Hematopoietic multipotent progenitor cell treated with erythropoietin and hydrocortisone succinate and interleukin-3 and kit ligand, for 4 days (in vitro differentiated cells): ENCODE measurements at regions not wholly inside any gene's neighbourhood (a gene's known extent, or its start where the extent isn't known, plus 50 kb on each side); places are given as distances from the start of the nearest gene placed in this dataset.

Experiments
- DNase-seq: peaks from one replicate; pipeline ENCODE4 v3.0.0-alpha.2; 2015

- DNase-seq: peak; percentile 16
Observed at GRCh38 chr1:91575909-91576519, 75.4 kb downstream of the CDC7 start.

- no peak for DNase-seq
Observed at GRCh38 chr1:91578320-91579109, 77.9 kb downstream of the CDC7 start.

DNA sequence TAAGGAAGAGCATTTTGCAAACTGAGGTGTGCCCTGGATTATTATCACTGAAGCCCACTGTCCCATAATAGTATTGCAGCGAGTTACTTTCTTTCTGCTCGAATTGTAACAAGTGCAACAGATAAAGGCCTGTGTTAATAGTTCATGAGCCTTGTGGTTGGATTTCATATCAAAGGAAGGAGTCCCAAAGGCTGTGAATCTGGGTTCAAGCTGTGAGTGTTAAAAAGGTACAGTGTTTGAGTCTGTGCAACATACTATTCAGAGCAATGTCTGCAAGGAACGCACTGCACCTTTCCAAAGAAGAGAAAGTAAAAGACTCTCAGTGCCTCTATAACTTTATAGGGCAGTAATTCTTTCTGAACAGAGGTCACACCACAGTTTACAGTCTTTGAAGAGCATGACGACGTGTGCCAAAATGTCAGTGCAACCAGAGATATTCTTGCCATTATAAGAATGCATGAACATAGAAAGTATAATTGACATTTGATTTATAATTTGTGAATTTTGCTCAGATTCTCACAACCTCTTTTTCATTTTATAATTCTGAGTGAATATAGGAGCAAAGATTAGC, 79.1 kb downstream of the CDC7 start:
- no peak for DNase-seq

GRCh38 chr1:91582431-91582921, 81.8 kb downstream of the CDC7 start:
- DNase-seq: no peak

DNA sequence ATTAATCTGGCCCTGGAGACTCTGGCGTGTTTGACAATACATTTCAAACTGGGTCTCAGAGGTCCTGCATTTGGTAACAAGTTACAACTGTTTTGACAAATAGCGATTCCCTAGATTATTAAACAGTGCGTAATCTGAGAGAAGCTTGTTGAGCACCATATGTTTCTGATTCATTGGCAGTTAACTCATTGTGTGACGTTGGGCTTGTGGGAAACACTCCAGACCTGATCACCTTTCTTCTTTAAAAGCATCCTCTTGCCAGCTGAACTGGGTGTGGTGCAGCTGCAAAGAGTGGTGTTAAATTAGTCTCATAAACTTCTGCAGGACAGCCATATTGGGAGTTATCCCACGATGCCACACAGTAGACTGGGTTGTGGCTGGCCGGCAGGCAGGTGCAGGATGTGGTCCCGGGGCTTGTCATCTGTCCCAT, 82.7 kb downstream of the CDC7 start:
- DNase-seq: no peak

DNA sequence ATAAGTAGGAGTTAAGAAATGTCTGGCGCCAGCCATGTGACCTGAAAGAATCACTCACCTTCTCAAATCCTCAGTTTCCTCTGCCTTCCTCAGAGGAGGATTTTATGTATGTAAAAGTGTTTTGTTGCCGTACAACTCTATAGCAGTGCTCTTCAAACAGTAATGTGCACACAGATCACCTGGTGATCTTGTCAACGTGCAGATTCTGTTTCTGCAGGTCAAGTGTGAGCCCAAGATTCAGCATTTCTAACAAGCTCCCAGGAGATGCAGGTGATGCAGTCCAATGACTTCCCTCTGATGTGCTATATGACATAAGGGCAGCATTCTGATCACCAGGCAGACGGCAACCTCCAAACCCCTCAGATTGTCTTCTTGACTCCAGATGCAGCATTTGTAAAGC, 83.7 kb downstream of the CDC7 start:
- no peak for DNase-seq

GRCh38 chr1:91584878-91585277, 84.2 kb downstream of the CDC7 start:
- no peak for DNase-seq

DNA sequence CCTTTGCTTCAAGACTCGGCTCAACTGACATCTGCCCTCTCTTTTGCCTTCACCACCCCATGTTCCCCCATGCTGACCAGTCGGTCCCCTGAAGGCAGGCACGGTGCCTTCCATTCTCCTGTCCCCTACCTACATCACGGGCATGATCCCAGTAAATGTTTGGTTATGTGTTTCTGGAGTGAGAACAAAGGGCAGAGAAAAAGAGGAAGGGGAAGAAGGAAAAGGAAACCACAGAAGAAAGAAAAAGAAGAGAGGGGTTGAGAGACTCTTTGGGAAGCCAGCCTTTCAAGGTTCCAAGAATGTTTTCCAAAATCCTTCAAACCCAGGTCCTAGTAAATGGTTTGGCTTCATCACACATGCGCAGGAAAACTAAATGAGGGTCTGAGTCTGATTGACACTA, 84.9 kb downstream of the CDC7 start:
- DNase-seq: no peak

GRCh38 chr1:91585982-91586381, 85.3 kb downstream of the CDC7 start:
- DNase-seq: no peak

GRCh38 chr1:91589437-91589836, 88.8 kb downstream of the CDC7 start:
- DNase-seq: no peak

DNA sequence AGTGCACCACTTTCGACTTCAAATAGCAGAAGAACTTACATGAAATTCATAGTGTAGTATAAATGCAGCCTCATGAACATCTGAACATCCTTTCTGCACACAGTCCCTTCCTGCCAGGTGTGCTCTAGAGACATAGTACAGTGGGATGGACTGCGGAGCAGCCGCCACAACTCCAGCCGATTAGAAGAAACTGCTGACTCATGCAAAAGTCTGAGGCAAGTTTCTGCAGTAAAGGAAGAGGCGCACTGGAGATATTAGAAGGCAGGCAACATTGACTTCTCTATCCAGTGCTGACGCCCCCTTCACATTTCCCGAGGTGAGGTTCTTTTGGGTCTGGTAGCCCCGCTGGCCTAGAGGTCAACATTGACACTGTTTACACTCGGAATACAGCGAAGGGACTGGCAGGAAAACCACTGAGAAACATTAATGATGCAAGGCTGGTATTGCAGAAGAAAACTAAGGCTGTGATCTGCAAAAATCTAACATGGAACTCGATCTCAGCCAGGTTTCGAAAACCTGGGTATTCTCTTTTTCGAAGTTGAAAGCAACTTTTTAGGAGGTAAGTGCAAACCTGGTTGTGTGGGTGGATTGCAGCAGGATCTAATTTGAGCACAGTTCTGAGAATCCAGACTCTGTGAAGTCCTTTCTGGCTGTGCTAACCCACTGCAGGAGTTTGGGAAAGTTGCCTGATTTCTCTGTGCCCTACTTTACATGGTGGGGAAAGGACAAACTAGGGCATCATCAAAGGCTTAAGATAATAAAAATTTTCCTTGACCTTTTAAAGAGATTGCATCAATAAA, 90.7 kb downstream of the CDC7 start:
- DNase-seq: peak; percentile 76

DNA sequence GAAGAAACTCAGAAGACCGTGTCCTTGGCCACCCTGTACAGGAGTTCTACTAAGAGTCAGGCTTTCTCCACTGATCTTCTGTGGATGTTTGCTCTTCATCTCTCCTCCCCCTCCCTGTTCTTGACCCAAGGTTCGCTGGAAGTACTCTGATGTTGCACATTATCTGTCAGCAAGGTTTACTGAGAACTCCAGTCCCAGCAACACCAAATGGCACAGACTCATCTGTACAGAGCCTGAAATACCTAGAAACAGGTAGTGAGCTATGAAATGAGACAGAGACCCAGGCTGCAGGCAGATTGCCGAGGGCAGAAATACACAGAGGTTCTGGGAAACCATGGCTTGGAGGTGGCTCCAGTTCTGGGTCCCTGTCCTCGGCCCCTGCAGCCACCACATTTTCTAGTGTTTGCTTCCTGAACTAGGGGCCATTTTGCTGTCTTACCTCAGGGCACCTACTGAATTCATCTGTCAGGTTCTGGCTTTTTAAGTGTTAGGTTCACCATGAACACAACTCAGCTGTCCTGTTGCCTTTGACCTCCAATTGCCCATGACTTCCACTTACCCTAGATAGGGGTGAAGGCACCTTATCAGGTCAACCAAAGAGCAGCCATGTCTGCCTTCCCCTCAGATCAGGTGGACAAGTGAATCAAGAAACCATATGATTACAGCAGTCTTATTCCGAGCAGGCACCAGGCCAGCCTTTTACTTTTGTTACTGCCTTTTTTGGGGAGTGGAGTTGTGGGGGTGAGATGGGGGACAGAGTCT, 92.2 kb downstream of the CDC7 start:
- no peak for DNase-seq

DNA sequence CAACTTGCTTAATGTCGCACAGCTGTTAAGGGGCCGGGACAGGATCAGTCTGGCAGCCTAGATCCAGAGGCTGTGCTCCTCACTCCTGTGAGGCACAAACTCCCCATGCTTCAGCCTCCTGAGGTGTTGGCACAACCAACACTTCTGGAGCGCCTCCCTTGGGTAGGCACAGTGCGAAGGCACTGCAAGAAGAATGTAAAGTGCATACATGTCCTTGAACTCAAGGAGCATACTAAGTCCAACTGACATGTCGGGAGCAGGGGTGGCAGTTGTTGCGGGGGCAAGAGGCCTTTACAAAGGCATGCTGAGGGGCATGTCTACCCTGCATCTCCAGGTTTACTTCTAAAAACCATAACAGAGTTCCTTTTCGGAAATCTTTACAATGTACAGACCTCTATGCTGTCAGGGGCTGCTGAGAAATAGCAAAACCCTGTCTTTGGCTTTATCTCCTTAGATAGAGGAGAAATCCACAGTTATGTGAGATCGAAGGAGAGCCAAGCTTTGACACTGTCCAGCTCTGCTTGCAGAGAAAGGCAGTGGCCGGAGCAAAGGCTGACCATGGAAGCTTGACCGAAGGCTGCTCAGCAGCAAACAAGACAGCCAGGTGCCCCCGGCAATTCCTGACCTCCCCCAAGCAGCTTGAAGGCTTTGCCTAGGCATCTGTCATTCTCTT, 93.9 kb downstream of the CDC7 start:
- DNase-seq: no peak

DNA sequence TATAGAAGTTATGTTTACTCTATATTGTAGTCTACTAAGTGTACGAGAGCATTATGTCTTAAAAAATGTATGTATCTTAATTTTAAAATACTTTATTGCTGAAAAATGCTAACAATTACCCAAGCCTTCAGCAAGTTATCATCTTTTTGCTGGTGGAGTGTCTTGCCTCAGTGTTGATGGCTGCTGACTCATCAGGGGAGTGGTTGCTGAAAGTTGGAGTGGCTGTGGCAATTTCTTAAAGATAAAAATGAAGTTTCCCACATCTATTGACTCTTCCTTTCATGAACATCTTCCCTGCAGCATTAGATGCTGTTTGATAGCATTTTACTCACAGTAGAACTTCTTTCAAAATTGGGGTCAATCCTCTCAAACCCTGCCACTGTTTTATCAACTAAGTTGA, 95.8 kb downstream of the CDC7 start:
- DNase-seq: peak; percentile 78

DNA sequence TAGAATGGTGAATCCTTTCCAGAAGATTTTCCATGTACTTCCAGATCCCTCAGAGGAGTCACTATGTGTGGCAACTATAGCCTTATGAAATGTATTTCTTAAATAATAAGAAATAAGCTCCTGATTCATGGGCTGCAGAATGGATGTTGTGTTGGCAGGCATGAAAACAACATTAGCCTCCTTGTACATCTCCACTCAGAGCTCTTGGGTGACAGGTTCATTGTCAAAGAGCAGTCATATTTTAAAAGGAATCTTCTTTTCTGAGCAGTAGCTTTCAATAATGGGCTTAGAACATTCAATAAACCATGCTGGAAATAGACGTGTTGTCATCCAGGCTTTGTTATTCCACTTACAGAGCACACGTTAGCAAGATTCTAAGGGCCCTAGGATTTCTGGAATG, 96.6 kb downstream of the CDC7 start:
- DNase-seq: no peak

- no peak for DNase-seq
Observed at GRCh38 chr1:91600431-91601337, 100.0 kb downstream of the CDC7 start.

DNA sequence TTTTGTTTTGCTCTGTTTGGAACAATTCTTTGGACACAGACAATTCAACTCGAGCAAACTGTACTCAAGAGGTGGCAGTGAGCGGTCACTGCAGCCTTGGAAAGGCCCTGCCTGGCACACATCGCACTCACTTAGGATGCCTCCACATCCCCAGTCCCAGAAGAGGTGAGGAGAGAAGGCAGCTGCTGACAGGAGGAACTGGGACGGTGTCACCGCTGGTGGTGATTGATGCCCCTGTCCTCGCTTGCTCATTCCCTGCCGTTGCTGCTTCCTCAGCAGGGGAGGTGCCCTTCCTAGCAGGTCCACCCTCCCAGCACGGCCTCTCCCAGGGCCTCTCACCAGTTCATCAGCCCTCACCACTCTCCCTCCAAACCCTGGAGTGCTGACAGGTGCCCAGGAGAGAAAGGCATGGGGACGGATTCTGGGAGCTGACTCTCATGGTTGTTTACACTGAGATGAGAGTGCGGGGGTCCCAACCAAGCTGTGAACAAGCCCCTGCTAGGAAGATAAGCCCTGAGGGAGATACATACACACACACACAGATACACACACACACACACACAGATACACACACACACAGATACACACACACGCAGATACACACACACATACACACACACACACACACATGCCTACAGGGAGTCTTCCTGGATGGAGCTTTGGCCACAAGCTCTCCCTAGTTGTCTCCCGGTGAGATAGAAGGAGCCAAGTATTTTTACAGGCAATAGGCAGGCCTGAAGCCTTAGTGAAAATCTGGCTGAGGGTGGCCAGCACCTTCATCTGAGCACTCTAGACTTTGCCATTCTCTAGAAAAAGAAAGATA, 101.1 kb downstream of the CDC7 start:
- no peak for DNase-seq

DNA sequence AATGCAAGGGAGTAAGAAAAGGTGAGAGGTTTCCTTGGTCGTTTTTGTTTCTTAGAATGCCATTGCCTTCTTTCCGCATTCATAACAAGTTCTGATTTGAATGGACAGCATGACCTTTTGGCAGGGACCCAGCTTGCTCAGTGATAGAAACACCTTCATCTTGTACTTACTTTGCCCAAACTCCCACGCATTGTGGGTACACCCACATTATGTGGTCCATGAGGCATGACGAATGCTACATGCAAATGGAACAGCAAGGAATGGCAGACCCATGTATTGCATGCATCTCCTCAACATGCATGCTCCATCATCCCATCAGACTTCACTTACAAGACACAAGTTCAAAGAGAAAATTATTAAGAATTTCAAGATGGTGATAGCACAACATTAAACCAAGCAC, 102.8 kb downstream of the CDC7 start:
- no peak for DNase-seq

DNA sequence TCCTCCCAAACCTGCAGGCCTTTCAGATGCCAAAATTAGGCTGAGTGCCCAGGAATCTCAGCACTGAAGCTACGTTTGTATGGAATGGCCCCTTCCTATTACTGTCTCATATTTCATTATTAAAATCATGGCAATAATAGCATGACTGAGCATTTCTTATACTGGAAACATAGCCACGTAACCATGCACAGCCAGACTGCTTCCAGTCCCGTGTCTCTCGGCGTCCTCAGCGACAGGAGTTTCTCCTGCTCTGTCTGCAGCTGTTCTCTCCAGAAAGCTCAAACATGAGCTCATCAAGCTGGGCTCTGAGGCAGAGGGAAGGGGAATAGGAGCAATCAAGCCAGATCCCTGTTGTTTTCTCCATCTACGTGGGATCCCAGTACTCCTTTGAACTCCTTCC, 104.0 kb downstream of the CDC7 start:
- no peak for DNase-seq

GRCh38 chr1:91605566-91605965, 104.9 kb downstream of the CDC7 start:
- DNase-seq: no peak
